ENCODE measurements at regions not wholly inside any gene's neighbourhood (a gene's known extent, or its start where the extent isn't known, plus 50 kb on each side); places are given as distances from the start of the nearest gene placed in this dataset.
"Not testable (repeated sequence)": the region's sequence is repeated elsewhere in the genome, so short reads cannot be mapped to it uniquely, and the experiment has no call there.

DNA sequence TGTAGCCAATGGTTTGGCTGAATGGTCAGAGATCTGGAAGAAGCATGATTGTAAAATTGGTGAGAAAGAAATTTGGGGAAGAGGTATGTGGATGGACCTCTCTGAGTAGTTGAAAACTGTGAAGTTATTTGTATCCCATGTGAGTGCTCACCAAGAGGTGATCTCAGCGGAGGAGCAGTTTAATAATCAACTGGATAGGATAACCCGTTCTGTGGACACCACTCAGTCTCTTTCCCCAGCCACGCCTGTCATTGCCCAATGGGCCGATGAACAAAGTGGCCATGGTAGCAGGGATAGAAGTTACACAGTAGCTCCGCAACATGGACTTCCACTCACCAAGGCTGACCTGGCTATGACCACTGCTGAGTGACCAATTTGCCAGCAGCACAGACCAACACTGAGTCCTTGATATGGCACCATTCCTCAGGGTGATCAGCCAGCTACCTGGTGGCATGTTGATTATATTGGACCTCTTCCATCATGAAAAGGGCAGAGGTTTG, 257.4 kb upstream of the ATXN7L3B start:
- no peak for DNase-seq (ENCODE audit: low read depth)

DNA sequence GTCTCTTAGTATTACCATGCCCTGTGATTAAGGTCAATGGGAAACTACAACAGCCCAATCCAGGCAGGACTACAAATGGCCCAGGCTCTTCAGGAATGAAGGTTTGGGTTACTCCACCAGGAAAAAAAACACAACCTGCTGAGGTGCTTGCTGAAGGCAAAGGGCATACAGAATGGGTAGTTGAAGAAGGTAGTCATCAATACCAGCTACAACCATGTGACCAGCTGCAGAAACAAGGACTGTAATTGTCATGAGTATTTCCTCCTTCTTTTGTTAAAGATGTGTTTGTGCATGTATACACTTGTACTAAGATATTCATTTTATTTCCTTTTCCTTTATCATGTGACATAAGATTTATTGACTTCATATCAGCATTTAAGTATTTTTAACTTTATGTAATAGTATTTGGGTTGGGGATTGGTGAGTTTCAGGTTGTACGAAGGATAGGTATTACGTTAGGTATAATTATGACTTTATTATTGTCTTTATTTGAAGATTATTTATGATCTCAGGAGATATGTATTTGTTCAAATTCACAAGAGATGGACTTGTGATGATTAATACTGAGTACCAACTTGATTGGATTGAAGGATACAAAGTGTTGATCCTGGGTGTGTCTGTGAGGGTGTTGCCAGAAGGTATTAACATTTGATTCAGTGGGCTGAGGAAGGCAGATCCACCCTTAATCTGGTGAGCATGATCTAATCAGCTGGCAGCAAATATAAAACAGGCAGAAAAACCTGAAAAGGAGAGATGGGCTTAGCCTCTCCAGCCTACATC, 256.0 kb upstream of the ATXN7L3B start:
- not testable (repeated sequence) for DNase-seq (ENCODE audit: low read depth)

DNA sequence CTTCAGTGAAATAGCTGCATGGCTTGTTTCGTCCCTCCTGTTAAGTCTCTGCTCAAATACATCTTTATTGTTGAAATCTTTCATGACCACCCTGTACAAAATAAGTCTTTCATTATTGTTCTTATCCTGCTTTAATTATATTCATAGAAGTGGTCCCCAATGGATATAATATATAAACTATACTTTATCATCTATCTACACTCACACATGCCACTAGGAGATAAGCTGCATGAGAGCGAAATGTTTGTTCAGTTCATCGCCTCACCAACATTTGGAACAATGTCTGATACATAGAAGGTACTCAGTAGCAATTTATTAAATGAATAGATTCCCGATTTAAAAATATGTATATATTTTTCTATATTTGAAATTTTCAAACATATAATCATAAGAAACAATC, 254.0 kb upstream of the ATXN7L3B start:
- DNase-seq (ENCODE audit: low read depth), result no peak

DNA sequence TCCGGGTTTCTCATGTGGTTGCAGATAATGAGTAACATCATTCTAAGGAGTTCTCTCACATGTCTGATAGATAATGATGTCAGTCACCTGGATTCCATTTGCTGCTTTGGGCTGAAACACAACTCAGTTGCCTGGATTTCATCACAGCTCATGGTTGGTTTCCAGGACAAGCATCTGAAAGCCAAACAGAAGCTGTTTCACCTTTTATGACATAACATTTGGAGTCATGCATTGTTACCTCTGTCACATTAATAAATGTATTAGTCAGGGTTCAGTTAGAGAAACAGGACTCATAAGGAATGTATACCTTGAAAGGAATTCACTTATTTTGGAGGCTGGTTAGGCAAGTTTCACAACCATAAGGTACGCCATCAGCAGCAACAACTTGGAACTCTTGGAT, 251.9 kb upstream of the ATXN7L3B start:
- DNase-seq (ENCODE audit: low read depth), result no peak

DNA sequence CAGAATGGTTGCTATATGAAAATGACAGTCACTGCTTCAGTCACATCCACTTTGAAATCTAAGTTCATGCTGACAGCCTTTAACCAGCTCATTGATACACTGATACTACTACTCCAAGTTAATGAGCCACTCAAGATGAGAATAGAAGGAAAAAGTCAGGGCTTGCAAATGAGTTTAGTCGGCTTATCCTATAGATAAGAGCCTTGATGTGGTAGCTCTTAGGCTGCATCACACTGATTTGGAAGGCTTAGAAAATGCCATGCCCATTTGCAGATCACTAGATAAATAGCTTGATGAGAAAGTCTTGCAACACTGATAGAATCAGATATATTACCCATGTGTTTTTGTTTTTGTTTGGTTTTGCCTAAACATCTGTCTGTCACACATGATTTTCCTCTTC, 251.4 kb upstream of the ATXN7L3B start:
- no peak for DNase-seq (ENCODE audit: low read depth)

DNA sequence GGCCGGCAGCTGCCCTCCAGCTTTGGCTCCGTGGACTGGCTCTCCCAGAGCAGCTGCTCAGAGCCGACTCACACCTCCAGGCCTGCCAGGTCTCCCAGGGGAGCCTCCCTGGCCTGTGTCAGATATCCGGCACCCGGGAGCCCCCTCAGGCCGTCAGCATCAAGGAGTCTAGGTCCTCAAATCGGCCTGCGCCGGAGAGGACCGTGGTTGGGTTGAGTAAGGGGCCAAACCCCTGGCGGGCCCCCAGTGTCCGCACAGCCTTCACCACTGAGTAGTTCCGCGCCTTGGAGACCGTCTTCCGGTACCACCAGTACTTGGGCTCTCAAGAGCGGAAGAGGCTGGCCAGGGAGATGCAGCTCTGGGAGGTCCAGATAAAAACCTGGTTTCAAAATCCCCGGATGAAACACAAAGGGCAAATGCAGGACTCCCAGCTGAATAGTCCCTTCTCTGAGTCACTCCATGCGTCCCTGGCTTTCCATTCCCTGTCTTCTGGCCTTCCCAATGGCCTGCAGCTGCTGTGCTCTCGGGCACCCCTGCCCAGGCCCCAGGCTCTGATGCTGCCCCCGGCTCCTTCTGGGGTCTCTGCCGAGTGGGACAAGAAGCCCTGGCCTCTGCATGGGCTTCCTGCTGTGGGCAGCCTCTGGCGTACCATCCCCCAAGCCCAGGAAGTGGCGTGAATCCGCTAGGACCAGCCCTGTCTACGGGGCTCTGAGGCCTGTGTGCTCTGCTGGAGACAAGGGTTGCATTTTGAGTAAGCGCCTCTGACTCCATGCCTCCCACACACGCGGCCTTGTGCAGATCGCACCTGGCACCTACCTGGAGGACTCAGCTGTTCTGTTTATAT, 245.1 kb upstream of the ATXN7L3B start:
- DNase-seq (ENCODE audit: low read depth), result no peak

DNA sequence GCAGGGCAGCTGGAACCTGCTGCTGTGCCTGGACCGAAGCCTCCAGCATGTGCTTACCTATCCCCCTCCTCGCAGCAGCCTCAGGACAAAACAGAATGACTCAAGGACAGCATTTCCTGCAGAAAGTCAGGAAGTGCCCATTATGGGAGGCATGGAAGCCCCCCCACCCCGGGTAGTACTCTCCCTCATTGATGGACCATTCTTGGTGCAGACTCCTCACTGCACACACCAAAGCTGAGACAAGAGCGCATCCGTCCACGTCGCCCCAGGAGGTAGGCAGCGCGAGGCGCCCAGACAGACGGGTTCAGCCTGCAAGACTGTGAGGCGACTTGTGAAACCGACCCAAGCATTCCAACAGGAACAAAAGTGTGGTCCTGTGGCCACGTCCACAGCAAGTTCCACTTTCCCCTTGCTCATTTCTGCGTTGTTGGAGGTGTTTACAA, 243.9 kb upstream of the ATXN7L3B start:
- DNase-seq (ENCODE audit: low read depth), result no peak

DNA sequence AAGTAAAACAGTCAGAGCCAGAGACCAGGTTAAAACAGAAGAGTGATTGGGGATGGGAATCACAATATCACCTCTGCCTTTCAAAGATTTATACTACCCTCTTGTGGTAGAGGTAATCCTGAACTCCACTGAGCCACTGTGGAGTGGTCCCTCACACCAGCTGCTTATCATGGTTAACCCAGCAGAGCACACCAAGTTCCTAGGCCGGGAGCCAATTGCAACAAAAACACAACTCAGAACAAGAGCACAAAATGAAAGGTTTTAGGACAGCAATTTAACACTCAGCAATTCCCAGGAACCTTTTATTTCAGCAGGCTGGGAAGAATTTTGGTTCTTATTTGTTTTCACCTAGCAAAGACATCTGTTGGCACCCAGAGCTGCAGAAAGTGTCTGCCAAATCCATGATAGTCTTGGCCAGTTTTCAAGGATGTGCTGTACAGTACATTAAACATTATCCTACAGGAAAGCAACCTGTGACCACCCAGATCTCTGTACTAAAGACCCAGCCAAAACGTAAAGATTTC, 220.5 kb upstream of the ATXN7L3B start:
- DNase-seq (ENCODE audit: low read depth), result no peak

DNA sequence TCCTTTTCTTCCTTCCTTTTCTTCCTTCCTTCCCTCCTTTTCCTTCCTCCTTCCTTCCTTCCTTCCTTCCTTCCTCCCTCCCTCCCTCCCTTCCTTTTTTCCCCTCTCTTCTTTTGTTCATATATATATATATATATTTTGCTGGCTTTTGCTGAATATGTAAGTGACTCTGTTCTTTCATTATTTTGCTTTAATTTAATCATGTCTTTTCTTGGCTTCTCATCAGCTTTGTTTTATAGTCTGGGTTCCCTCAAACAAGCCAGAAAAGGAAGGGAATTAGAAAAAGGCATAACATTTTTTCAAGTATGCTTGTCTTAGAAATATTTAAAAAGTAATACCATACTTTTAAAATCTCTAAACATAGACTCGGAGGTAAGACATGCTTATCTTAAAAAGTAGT, 219.9 kb upstream of the ATXN7L3B start:
- DNase-seq (ENCODE audit: low read depth), result no peak

DNA sequence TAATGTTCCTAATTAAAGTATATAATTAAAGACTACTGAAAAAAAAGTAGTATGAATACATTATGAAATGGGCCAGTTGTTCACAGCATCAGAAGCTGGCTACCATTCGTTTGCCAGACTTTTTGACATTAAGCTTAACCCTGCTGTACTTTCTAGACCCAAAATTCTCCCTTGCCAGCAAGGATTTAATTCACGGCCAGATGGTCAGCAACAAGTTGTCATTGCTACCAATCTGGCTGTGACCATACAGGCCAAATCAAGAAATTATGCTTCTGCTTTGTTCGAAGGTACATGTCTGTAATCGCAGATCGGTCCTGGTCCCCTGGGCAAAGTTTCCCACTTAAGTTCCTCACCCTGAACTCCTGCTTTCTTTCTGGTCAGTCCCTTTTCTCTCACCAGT, 217.7 kb upstream of the ATXN7L3B start:
- DNase-seq (ENCODE audit: low read depth), result no peak

DNA sequence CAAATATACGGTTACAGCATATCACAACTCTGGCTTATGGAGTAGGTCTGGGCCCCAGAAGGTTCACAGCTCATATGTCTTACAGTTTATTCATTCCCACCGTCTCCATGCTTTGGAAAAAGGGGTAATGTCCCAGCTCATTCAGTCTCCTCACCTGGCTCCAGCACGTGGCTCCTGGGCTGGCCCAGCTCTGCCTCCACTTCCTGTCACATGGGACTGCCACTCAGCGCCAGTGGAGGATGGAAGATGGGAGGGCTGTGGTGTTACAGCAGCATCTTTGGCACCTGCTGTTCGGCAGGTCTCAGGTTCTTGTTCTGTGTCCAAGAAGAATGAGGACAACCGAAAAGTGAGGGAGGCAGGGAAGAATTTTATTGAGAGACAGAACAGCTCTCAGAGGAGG, 216.3 kb upstream of the ATXN7L3B start:
- no peak for DNase-seq (ENCODE audit: low read depth)

DNA sequence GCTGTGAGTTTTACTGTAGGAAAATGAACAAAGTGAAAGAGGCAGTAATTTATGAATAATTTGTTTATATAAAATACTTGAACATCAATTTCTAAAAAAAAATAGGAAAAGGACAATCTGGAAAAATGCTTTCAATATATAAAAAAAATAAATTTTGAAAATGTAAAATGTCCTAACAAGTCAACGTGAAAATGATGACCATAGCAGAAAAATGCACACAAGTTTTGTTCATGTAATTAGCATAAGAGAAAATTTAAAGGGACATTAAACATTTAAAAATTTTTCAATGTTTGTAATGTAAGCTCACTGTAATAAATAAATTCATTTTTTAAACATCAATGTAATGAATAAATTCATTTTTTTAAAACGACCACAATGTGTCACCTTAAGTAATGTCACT, 214.8 kb upstream of the ATXN7L3B start:
- DNase-seq (ENCODE audit: low read depth), result no peak

DNA sequence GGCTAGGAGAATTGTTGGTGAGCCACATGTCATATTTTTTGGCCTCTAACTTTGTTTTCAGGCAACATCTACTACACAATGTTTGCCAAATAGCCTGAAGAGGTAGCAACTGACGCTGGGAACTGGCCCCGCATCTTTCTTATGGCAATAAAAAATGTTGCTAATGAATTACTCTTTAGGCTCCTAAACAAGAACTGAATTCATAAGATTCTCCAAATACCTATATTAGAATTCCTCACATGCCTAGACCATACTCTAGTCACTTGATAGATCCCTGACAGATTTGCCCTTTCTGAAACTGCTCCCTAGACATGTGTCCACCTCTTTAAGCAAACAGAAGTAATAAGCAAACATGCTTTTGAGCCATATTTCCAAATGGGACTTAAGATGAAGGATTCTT, 209.0 kb upstream of the ATXN7L3B start:
- no peak for DNase-seq (ENCODE audit: low read depth)

DNA sequence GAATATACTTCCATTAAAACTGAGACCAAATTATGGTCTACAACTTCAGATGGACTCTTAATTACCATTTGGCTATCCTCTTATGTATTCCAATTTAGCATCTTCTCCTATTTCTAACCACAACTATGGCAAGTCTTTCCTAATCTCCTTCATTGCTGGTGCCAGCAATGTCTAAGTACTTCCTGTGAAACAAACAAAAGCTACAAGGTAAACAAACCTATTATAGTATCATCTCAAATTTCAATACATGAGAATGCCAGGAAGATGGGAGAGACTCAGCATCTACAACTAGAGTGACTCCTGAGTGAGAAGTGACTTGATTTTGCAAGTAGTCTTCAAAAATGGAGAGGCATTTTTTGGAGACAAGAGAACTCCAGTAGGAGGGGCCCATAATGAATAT, 202.9 kb upstream of the ATXN7L3B start:
- DNase-seq (ENCODE audit: low read depth), result no peak

DNA sequence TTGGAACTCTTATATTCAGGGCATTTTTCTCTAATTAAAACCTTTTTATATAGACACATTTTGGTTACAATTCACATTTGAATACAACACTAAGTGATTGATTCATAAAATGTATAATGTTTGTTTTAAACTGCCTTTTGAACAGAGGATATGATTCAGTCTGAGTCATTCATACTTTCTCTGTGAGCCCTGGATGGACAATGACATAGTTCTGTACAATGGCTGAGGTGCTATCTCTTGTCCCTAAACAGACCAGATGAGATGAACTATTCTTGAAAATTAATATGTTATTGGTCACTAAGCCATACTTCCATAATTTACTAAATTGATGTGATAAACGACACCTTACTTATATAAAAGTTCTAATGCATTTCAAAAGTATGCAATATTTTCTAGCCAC, 199.7 kb upstream of the ATXN7L3B start:
- peak; percentile 29 for DNase-seq (ENCODE audit: low read depth)

DNA sequence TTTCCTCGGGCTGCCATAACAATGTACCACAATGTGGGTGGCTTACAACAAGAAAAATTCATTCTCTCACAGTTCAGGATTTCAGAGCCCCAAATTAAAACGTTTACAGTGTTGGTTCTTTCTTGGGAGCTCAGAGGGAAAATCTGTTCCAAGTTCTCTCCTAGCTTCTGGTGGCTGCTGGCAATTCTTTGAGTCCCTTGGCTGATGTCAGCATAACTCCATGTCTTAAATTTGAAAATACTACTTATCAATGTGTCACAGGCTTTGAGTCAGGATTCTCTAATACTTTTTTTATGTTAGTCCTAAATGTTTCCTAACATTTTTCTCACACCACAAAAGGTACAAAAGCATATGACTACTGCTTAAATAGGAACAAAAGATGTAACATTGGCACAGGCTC, 198.4 kb upstream of the ATXN7L3B start:
- no peak for DNase-seq (ENCODE audit: low read depth)

DNA sequence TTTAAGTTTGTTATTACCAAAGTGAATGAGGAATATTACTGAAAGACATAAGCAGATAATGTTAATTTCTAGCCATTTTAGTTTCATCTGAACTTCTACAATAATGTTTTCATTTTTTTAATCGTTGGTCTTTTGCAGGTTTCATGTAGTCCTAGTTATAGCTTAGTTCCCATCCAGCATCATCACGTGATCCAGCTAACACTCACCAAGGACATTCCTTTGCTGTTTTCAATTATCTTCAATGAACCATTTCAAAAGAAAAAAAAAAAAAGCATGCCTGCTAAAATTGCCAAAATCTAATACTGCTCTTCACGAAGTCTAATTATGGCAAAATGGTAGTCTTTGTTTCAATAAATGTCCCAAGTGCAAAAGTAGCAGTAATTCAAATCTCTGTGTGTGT, 187.7 kb upstream of the ATXN7L3B start:
- no peak for DNase-seq (ENCODE audit: low read depth)

DNA sequence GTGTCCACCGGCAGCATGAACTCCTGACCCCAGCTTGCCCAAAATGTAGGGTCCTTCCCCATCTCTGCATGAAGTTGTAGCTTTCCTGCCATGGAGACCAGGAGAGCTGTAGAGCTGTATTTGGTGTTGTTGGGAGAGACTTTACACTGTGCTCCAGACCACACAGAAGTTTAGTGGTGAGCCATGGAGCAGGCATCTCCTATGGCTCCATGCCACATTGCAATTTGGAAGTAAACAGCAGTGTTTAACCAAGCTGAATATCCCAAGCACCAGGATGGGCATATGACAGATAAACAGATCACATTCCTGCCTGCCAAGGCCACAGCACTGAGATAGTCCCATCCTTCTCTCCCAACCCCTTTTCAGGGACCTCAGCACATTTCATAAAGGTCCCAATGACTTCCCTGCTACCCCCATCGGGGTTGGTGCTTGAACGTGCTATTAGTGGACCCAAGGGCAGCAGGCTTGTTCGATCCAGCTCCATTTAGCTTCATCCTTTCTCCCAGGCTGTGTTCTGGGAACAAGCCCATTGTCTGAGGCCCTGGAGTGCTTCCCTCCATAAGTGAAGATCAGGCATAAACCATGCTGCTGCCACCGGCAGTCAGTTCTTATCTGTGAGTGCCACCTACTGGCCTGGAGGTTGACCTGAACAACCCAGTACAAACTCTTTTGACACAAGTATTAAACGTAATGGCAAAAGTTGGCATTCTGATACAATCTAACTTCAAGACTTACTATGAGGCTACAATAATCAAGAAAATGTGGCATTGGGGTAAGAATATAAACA, 172.3 kb upstream of the ATXN7L3B start:
- DNase-seq (ENCODE audit: low read depth), result peak; percentile 42

DNA sequence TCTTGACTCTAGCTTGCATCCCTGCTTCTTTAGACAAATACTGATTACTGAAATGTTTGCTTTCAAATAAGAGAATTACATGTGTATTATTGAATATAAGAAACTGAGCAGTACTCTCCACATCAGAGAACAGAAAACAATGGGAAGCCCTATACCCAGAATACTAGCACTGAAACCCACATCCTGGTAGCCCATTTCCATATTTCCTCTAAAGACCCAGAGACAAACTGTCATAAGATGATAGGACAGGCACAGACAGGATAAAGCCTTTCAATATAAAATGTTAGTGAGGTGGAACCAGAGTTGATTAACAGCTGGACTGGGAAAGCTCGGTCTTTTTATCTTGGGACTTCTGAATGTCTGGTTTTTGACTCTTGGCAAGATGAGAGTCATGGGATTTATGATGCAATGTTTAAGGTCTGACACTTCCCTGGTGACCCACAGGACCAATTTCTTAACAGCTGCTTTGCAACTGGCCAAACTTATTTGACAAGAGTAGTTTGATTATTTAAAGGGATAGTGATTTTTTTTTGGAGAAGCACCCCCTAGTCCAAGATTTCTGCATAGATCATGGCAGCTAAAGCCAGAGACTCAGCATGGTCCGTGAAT, 166.9 kb upstream of the ATXN7L3B start:
- no peak for DNase-seq (ENCODE audit: low read depth)

DNA sequence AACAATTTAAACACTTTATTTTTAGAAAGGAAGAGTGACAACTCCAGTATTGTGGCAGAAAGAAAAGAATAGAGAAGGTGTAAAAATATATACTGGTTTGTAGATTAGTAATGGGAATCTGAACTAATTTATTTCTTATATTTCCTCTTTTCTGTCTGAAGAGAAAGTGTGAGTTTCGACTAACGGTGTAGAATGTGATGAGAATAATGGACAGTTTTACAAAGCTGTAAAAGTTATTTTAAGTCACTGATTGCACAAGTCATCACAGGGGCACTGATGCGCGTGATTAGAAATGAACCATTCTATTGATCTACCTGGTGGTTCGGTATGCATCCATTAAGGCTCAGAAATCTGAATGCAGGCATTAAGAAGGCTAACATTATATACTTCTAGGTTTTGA, 158.5 kb upstream of the ATXN7L3B start:
- no peak for DNase-seq (ENCODE audit: low read depth)

DNA sequence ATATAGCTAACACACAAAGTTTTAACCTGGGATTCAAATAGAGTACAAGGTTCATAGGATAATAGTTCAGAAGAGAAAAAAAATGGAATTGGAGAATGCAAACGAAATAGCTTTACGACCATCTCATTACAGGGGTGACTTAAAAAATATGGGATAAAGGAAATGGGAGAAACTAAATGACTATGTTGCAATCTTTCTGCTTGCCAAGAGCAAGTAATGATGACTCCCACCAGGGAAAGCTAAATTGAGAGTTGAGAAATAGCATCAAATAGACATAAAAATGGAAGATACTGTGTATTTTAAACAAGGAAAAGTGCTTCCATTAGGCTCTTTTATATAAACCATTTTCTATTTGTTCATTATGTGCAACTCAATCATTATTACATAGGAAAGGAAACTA, 155.7 kb upstream of the ATXN7L3B start:
- DNase-seq (ENCODE audit: low read depth), result no peak

DNA sequence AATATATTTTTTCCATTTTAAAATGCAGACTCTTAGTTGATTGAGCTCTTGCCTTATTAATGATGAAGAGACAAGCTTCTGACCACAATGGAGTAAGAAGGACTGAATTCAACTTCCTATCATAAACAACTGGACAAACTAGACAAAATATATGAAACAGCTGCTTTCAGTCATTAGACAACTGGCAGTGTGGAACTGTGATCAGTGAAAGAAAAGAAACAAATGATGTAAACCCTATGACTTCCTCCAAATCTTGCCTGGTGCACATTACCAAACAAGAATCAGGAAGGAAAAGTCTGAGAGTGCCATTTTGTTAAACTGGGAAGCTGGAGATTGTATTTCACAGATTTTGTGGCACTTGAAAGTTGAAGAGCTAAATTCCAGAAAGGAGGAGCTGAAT, 154.7 kb upstream of the ATXN7L3B start:
- DNase-seq (ENCODE audit: low read depth), result no peak
